OCI-LY3 (cell line): ENCODE measurements at regions not wholly inside any gene's neighbourhood (a gene's known extent, or its start where the extent isn't known, plus 50 kb on each side); places are given as distances from the start of the nearest gene placed in this dataset.

Source experiments
- H2AFZ ChIP-seq: fragments of 200-600, 300-600 bp; shearing (Covaris generic); 2 replicates; pipeline ENCODE4 v1.6.0; 2014; ENCODE audit warnings: antibody characterized with exemption, low read depth, low read length
- H3K27ac ChIP-seq: fragments of 200-600, 300-600 bp; sonication (generic); 2 replicates; pipeline ENCODE4 v1.5.1; 2014; ENCODE audit warnings: mild to moderate bottlenecking, low read length, moderate library complexity, mixed read lengths
- H3K27me3 ChIP-seq: fragments of 200-600, 300-600 bp; sonication (generic); 2 replicates; pipeline ENCODE4 v1.6.1; 2014; ENCODE audit warnings: low read depth, low read length, mixed read lengths
- H3K36me3 ChIP-seq: fragments of 200-600, 300-600 bp; sonication (generic); replicated peaks from 2 replicates; pipeline ENCODE3; 2014; ENCODE audit warnings: low read depth, low read length, mixed read lengths
- H3K4me1 ChIP-seq: fragments of 300-600, 200-600 bp; sonication (generic); 2 replicates; pipeline ENCODE4 v1.6.1; 2014; ENCODE audit warnings: low read length, mixed read lengths
- H3K4me2 ChIP-seq: fragments of 200-600, 300-600 bp; sonication (generic); 2 replicates; pipeline ENCODE4 v1.6.1; 2014; ENCODE audit warnings: low read length, mixed read lengths
- H3K4me3 ChIP-seq: fragments of 300-600, 200-600 bp; sonication (generic); 2 replicates; pipeline ENCODE4 v1.5.1; 2014; ENCODE audit warnings: antibody characterized with exemption, mild to moderate bottlenecking, low read length, moderate library complexity
- H3K79me2 ChIP-seq: fragments of 300-600, 200-600 bp; shearing (Covaris generic); 2 replicates; pipeline ENCODE4 v1.6.1; 2014; ENCODE audit warnings: mild to moderate bottlenecking, low read length, mixed read lengths
- H3K9ac ChIP-seq: fragments of 300-600, 200-600 bp; shearing (Covaris generic); 2 replicates; pipeline ENCODE4 v1.6.0; 2014; ENCODE audit warnings: mild to moderate bottlenecking, low read length, moderate library complexity
- H3K9me3 ChIP-seq: fragments of 200-600, 300-600 bp; shearing (Covaris generic); 2 replicates; pipeline ENCODE4 v1.6.1; 2014; ENCODE audit warnings: low read length, mixed read lengths; ENCODE audit not compliant: insufficient read depth
- H4K20me1 ChIP-seq: fragments of 200-600, 300-600 bp; sonication (generic); 2 replicates; pipeline ENCODE4 v1.6.1; 2016; ENCODE audit warnings: low read length, mixed read lengths; ENCODE audit not compliant: insufficient read depth
- CTCF ChIP-seq: fragments of 200-600, 300-600 bp; sonication (generic); IDR thresholded peaks from 2 replicates; pipeline ENCODE4 v1.5.1; 2014; ENCODE audit warnings: antibody characterized with exemption, low read length, low read depth
- EZH2phosphoT487 ChIP-seq: fragments of 200-600 bp; shearing (Covaris generic); IDR thresholded peaks from 2 replicates; pipeline ENCODE4 v1.6.1; 2018; ENCODE audit warnings: antibody characterized with exemption, mixed run types, low read depth

GRCh38 chr9:81237565-81238231, 451.6 kb downstream of the TLE1 start:
- Histone ChIP-seq H3K27me3 (no peaks in the 10 kb centered on the region), H2AFZ (no peak overlapping the region), H3K9me3 (no peaks in the 10 kb centered on the region), H4K20me1 (no peaks in the 10 kb centered on the region), H3K79me2 (no peaks in the 10 kb centered on the region), H3K4me2 (no peak overlapping the region), H3K36me3 (no peaks in the 10 kb centered on the region), H3K4me3 (no peak overlapping the region), H3K4me1 (peaks cover 7% of the 10 kb centered on the region), H3K9ac (no peak overlapping the region), H3K27ac (no peak overlapping the region)
- no peak for TF ChIP-seq CTCF
- no peak for TF ChIP-seq EZH2phosphoT487

GRCh38 chr9:81234924-81235610, 454.3 kb downstream of the TLE1 start:
- no peak overlapping the region for H3K27ac ChIP-seq
- H3K9me3 ChIP-seq, result no peaks in the 10 kb centered on the region
- H3K4me1 ChIP-seq, result peaks cover 7% of the 10 kb centered on the region
- H4K20me1 ChIP-seq, result no peaks in the 10 kb centered on the region
- H3K27me3 ChIP-seq, result no peaks in the 10 kb centered on the region
- H2AFZ ChIP-seq, result no peak overlapping the region
- no peak overlapping the region for H3K4me3 ChIP-seq
- no peaks in the 10 kb centered on the region for H3K36me3 ChIP-seq
- no peak overlapping the region for H3K9ac ChIP-seq
- H3K4me2 ChIP-seq, result peak overlapping the region; percentile 16; the same call in 1 of the 2 replicates
- H3K79me2 ChIP-seq, result no peaks in the 10 kb centered on the region
- TF ChIP-seq CTCF (no peak), EZH2phosphoT487 (no peak)

DNA sequence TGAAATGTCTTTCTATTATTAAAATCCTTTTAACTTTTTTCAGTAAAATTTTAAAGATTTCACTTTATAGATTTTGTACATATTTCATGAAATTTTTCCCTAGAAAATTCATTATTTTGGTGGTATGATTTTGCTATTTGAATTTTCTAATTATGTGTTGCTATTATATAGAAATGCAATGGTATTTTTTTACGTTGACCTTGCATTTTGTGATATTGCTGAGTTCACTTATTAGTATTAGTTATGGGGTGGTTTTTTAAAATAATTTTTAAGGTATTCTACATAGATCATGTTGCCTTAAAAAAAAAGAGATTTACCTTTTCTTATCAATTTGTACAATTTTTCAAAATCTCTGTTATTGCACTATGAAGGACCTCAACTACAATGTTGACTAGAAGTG, 458.3 kb downstream of the TLE1 start:
- no peaks in the 10 kb centered on the region for H3K79me2 ChIP-seq
- no peaks in the 10 kb centered on the region for H3K9me3 ChIP-seq
- no peaks in the 10 kb centered on the region for H3K36me3 ChIP-seq

More for the DNA sequence above, 458.3 kb downstream of the TLE1 start:
- Histone ChIP-seq H3K27me3 (no peaks in the 10 kb centered on the region), H2AFZ (no peak overlapping the region), H3K9ac (no peak overlapping the region), H3K4me1 (peaks cover 7% of the 10 kb centered on the region), H4K20me1 (no peaks in the 10 kb centered on the region), H3K4me3 (no peak overlapping the region), H3K27ac (no peak overlapping the region), H3K4me2 (no peak overlapping the region)
- no peak for TF ChIP-seq CTCF
- no peak for TF ChIP-seq EZH2phosphoT487
